ENCODE measurements at regions not wholly inside any gene's neighbourhood (a gene's known extent, or its start where the extent isn't known, plus 50 kb on each side); places are given as distances from the start of the nearest gene placed in this dataset.

- peak; percentile 97 for ATAC-seq
Measured at GRCh38 chr3:194769020-194769643, 83.4 kb downstream of the FAM43A start.

- ATAC-seq = no peak
Measured at GRCh38 chr3:194772241-194773000, 86.7 kb downstream of the FAM43A start.

- ATAC-seq = no peak
Measured at GRCh38 chr3:194773216-194773615, 87.5 kb downstream of the FAM43A start.

GRCh38 chr3:194773771-194774455, 88.2 kb downstream of the FAM43A start:
- no peak for ATAC-seq

GRCh38 chr3:194775266-194775665, 89.6 kb downstream of the FAM43A start:
- no peak for ATAC-seq

- ATAC-seq = no peak
Measured at GRCh38 chr3:194775731-194776130, 90.0 kb downstream of the FAM43A start.

- no peak for ATAC-seq
Measured at GRCh38 chr3:194777729-194778128, 92.0 kb downstream of the FAM43A start.

GRCh38 chr3:194779729-194780224, 94.1 kb downstream of the FAM43A start:
- ATAC-seq = no peak

GRCh38 chr3:194780706-194781105, 95.0 kb downstream of the FAM43A start:
- ATAC-seq = no peak

- no peak for ATAC-seq
Measured at GRCh38 chr3:194781617-194782016, 95.9 kb downstream of the FAM43A start.

GRCh38 chr3:194782698-194783404, 97.2 kb downstream of the FAM43A start:
- ATAC-seq = no peak

- no peak for ATAC-seq
Measured at GRCh38 chr3:194784361-194784760, 98.7 kb downstream of the FAM43A start.

GRCh38 chr3:194785315-194785714, 99.6 kb downstream of the FAM43A start:
- ATAC-seq = no peak

- no peak for ATAC-seq
Measured at GRCh38 chr3:194787072-194787471, 101.4 kb downstream of the FAM43A start.

GRCh38 chr3:194787650-194788049, 102.0 kb downstream of the FAM43A start:
- ATAC-seq = no peak

GRCh38 chr3:194792368-194792767, 106.7 kb downstream of the FAM43A start:
- no peak for ATAC-seq

GRCh38 chr3:194797555-194798250, 112.0 kb downstream of the FAM43A start:
- ATAC-seq = no peak

- ATAC-seq = no peak
Measured at GRCh38 chr3:194798486-194798885, 112.8 kb downstream of the FAM43A start.

GRCh38 chr3:194800002-194800401, 114.3 kb downstream of the FAM43A start:
- ATAC-seq = no peak

GRCh38 chr3:194801461-194802432, 116.1 kb downstream of the FAM43A start:
- ATAC-seq = no peak

- ATAC-seq = no peak
Measured at GRCh38 chr3:194804796-194805195, 119.1 kb downstream of the FAM43A start.

All from activated CD4-positive, CD25-positive, alpha-beta regulatory T cell treated with anti-CD3 and anti-CD28 coated beads, Interleukin-2, amount 50 U/mL, for 24 hours (primary cell).